HL-60 (cell line): ENCODE measurements at regions not wholly inside any gene's neighbourhood (a gene's known extent, or its start where the extent isn't known, plus 50 kb on each side); places are given as distances from the start of the nearest gene placed in this dataset.

ENCODE experiments used
- DNase-seq, 2 experiments: peaks; one replicate each; pipeline ENCODE4 v3.0.0-alpha.2; 2010 to 2020; ENCODE audit warnings: low read depth in 1 of 2, low spot score in 1 of 2
- H3K27ac ChIP-seq: fragments of 250-450 bp; sonication (Bioruptor Pico); replicated peaks from 2 replicates; pipeline ENCODE4 v1.5.1; 2020; ENCODE audit warnings: mild to moderate bottlenecking, moderate library complexity
- H3K27me3 ChIP-seq: fragments of 250-450 bp; sonication (Bioruptor Pico); 2 replicates; pipeline ENCODE4 v1.5.1; 2021; ENCODE audit warnings: mild to moderate bottlenecking, moderate library complexity; ENCODE audit not compliant: insufficient read depth, poor library complexity, severe bottlenecking
- H3K4me3 ChIP-seq: replicated peaks from 2 replicates; pipeline ENCODE4 v1.5.1; 2011; ENCODE audit warnings: mild to moderate bottlenecking, control low read depth, low read length; ENCODE audit not compliant: insufficient read depth
- GABPA ChIP-seq: IDR thresholded peaks from 2 replicates; pipeline ENCODE4 v1.6.1; 2012; ENCODE audit warnings: low read depth
- POLR2AphosphoS5 ChIP-seq: IDR thresholded peaks from 2 replicates; pipeline ENCODE4 v1.6.1; 2012; ENCODE audit warnings: low read depth
- SPI1 ChIP-seq: IDR thresholded peaks from 2 replicates; pipeline ENCODE4 v1.6.1; 2012; ENCODE audit warnings: low read depth, mild to moderate bottlenecking, borderline replicate concordance
- TF ChIP-seq, protein P1 (sequence below): IDR thresholded peaks from one replicate; pipeline ENCODE4 v1.5.1; 2011; ENCODE audit warnings: low read length, control low read depth, inconsistent platforms; ENCODE audit not compliant: insufficient read depth
- TF ChIP-seq, protein P2 (sequence below): IDR thresholded peaks from 2 replicates; pipeline ENCODE4 v1.6.1; 2012; ENCODE audit warnings: low read depth; ENCODE audit not compliant: insufficient replicate concordance

- TF ChIP-seq, protein P1, sequence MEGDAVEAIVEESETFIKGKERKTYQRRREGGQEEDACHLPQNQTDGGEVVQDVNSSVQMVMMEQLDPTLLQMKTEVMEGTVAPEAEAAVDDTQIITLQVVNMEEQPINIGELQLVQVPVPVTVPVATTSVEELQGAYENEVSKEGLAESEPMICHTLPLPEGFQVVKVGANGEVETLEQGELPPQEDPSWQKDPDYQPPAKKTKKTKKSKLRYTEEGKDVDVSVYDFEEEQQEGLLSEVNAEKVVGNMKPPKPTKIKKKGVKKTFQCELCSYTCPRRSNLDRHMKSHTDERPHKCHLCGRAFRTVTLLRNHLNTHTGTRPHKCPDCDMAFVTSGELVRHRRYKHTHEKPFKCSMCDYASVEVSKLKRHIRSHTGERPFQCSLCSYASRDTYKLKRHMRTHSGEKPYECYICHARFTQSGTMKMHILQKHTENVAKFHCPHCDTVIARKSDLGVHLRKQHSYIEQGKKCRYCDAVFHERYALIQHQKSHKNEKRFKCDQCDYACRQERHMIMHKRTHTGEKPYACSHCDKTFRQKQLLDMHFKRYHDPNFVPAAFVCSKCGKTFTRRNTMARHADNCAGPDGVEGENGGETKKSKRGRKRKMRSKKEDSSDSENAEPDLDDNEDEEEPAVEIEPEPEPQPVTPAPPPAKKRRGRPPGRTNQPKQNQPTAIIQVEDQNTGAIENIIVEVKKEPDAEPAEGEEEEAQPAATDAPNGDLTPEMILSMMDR, result no peak
- no peak for TF ChIP-seq GABPA
- TF ChIP-seq POLR2AphosphoS5, result no peak
- TF ChIP-seq, protein P2, sequence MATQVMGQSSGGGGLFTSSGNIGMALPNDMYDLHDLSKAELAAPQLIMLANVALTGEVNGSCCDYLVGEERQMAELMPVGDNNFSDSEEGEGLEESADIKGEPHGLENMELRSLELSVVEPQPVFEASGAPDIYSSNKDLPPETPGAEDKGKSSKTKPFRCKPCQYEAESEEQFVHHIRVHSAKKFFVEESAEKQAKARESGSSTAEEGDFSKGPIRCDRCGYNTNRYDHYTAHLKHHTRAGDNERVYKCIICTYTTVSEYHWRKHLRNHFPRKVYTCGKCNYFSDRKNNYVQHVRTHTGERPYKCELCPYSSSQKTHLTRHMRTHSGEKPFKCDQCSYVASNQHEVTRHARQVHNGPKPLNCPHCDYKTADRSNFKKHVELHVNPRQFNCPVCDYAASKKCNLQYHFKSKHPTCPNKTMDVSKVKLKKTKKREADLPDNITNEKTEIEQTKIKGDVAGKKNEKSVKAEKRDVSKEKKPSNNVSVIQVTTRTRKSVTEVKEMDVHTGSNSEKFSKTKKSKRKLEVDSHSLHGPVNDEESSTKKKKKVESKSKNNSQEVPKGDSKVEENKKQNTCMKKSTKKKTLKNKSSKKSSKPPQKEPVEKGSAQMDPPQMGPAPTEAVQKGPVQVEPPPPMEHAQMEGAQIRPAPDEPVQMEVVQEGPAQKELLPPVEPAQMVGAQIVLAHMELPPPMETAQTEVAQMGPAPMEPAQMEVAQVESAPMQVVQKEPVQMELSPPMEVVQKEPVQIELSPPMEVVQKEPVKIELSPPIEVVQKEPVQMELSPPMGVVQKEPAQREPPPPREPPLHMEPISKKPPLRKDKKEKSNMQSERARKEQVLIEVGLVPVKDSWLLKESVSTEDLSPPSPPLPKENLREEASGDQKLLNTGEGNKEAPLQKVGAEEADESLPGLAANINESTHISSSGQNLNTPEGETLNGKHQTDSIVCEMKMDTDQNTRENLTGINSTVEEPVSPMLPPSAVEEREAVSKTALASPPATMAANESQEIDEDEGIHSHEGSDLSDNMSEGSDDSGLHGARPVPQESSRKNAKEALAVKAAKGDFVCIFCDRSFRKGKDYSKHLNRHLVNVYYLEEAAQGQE, result no peak
- TF ChIP-seq SPI1, result no peak
- DNase-seq, result no peak
- peaks cover 2% of the 10 kb centered on the region for H3K27me3 ChIP-seq
- no peak overlapping the region for H3K4me3 ChIP-seq
- H3K27ac ChIP-seq, result no peak overlapping the region
Observed at GRCh38 chr9:82597241-82598203, 465.4 kb downstream of the RASEF start.

GRCh38 chr9:82598241-82599039 is 464.5 kb downstream of the RASEF start:
- no peak for DNase-seq
- H3K4me3 ChIP-seq, result no peak overlapping the region
- peaks cover 2% of the 10 kb centered on the region for H3K27me3 ChIP-seq
- H3K27ac ChIP-seq, result no peak overlapping the region
- TF ChIP-seq SPI1 (no peak), POLR2AphosphoS5 (no peak), GABPA (no peak)
- TF ChIP-seq, protein P1, result no peak
- TF ChIP-seq, protein P2, result no peak

- Histone ChIP-seq H3K27ac (no peak overlapping the region), H3K27me3 (no peaks in the 10 kb centered on the region)
- DNase-seq, result no peak
Observed at GRCh38 chr9:82599336-82599949, 463.5 kb downstream of the RASEF start.

More at GRCh38 chr9:82599336-82599949, 463.5 kb downstream of the RASEF start:
- TF ChIP-seq, protein P2, result no peak
- TF ChIP-seq GABPA (no peak), POLR2AphosphoS5 (no peak), SPI1 (no peak)
- TF ChIP-seq, protein P1, result no peak
- no peak overlapping the region for H3K4me3 ChIP-seq
